Esophagus squamous epithelium (tissue), 5 donors: ENCODE measurements at regions not wholly inside any gene's neighbourhood (a gene's known extent, or its start where the extent isn't known, plus 50 kb on each side); places are given as distances from the start of the nearest gene placed in this dataset.
"Not testable (repeated sequence)": the region's sequence is repeated elsewhere in the genome, so short reads cannot be mapped to it uniquely, and the experiment has no call there.

ENCODE experiments used
- DNase-seq: peaks from one replicate; lab custom pipeline; 2025; lab: John Stamatoyannopoulos, UW
- H3K27ac ChIP-seq, 4 donors: fragments of 200-600 bp; sonication (generic); one replicate each; pipeline ENCODE4 v1.5.1; 2016 to 2019; ENCODE audit warnings: mild to moderate bottlenecking in 1 of 4
- H3K27me3 ChIP-seq, 4 donors: fragments of 200-600 bp; sonication (generic); 1 replicate in 3 of 4; 2 replicates in 1 of 4; pipeline versions ENCODE4 v1.5.1 to v1.6.0; 2017 to 2021; ENCODE audit warnings: antibody characterized with exemption in 1 of 4
- H3K36me3 ChIP-seq, 3 donors: fragments of 200-600 bp; sonication (generic); one replicate each; pipeline ENCODE4 v1.5.1; 2016 to 2019
- H3K4me1 ChIP-seq, 3 donors: fragments of 200-600 bp; sonication (generic); one replicate each; pipeline ENCODE4 v1.5.1; 2017 to 2019
- H3K4me3 ChIP-seq, 4 donors: fragments of 200-600 bp; sonication (generic); 1 replicate in 3 of 4; 2 replicates in 1 of 4; pipeline ENCODE4 v1.5.1; 2016 to 2019; ENCODE audit warnings: mild to moderate bottlenecking in 2 of 4, moderate library complexity in 1 of 4
- H3K9me3 ChIP-seq, 3 donors: fragments of 200-600 bp; sonication (generic); one replicate each; pipeline ENCODE4 v1.5.1; 2016 to 2019
- CTCF ChIP-seq, 6 experiments: fragments of 450-650 bp in 4 of 6; fragments of 200-600 bp in 2 of 6; sonication (generic) in 2 of 6; IDR thresholded peaks; one replicate each; pipeline ENCODE4 v1.5.1; 2016 to 2019; ENCODE audit warnings: antibody characterized with exemption in 6 of 6, mild to moderate bottlenecking in 4 of 6, moderate library complexity in 4 of 6
- POLR2A ChIP-seq, 4 donors: fragments of 450-650 bp; IDR thresholded peaks; one replicate each; pipeline ENCODE4 v1.6.1; 2017; ENCODE audit warnings: antibody characterized with exemption in 4 of 4, mild to moderate bottlenecking in 4 of 4, moderate library complexity in 3 of 4
- WGBS, 2 donors: methylation state at CpG; one replicate each; pipeline ENCODE4 v1.1.5; 2018; 5-methylcytosine and 5-hydroxymethylcytosine counted together
- intact Hi-C: fragments of 100-400 bp; cut with DNase I; formaldehyde crosslinking; loops from one replicate; pipeline ENCODE4 v1.15.0; 2022
- donor health status: DM: yes; HTN: yes; CAD: no.

- no peak overlapping the region for H3K4me3 ChIP-seq
- H3K9me3 ChIP-seq: peaks cover 0 to 7% (median 0%) of the 10 kb centered on the region in 3 donors
- intact Hi-C loops: no loop called here
- TF ChIP-seq POLR2A (IDR thresholded peaks at IDR 0.05): no peak
- no peak for TF ChIP-seq CTCF (IDR thresholded peaks at IDR 0.05)
- WGBS, 2 donors: 17 to 27% methylated on average over 1 of the region's 1 CpG
- H3K27me3 ChIP-seq: no peaks in the 10 kb centered on the region
- no peaks in the 10 kb centered on the region for H3K36me3 ChIP-seq
- no peak for DNase-seq
- no peaks in the 10 kb centered on the region for H3K4me1 ChIP-seq
- no peak overlapping the region for H3K27ac ChIP-seq
Measured at GRCh38 chr5:163917747-163918146, 412.3 kb downstream of the MAT2B start.

- H3K4me1 ChIP-seq, H3K36me3 ChIP-seq, intact Hi-C loops, H3K4me3 ChIP-seq, H3K27me3 ChIP-seq, H3K27ac ChIP-seq, H3K9me3 ChIP-seq, DNase-seq: not testable (repeated sequence)
- WGBS, 2 donors: 79 to 82% methylated on average over 1 of the region's 1 CpG
Measured at GRCh38 chr5:163934990-163935389, 429.6 kb downstream of the MAT2B start.

- no peak for TF ChIP-seq POLR2A (IDR thresholded peaks at IDR 0.05)
- TF ChIP-seq CTCF (IDR thresholded peaks at IDR 0.05): no peak
- Histone ChIP-seq H3K27me3 (no peaks in the 10 kb centered on the region), H3K9me3 (no peaks in the 10 kb centered on the region), H3K27ac (no peak overlapping the region), H3K4me1 (no peaks in the 10 kb centered on the region), H3K36me3 (no peaks in the 10 kb centered on the region), H3K4me3 (no peak overlapping the region)
- DNase-seq: no peak
- intact Hi-C loops: no loop called here
- 75 to 80% methylated on average over 1 of the region's 1 CpG for WGBS, 2 donors
Measured at GRCh38 chr5:163938595-163938994, 433.2 kb downstream of the MAT2B start.

- 61 to 65% methylated on average over 4 of the region's 4 CpGs for WGBS, 2 donors
- H3K4me3 ChIP-seq: no peak overlapping the region
- H3K9me3 ChIP-seq: no peaks in the 10 kb centered on the region
- no peaks in the 10 kb centered on the region for H3K27me3 ChIP-seq
- no peak for DNase-seq
- TF ChIP-seq POLR2A (IDR thresholded peaks at IDR 0.05): no peak
- intact Hi-C loops: no loop called here
- H3K4me1 ChIP-seq: no peaks in the 10 kb centered on the region
- H3K27ac ChIP-seq: no peak overlapping the region
- no peaks in the 10 kb centered on the region for H3K36me3 ChIP-seq
Measured at GRCh38 chr5:163941079-163941478, 435.7 kb downstream of the MAT2B start.

GRCh38 chr5:163943546-163943945 is 438.1 kb downstream of the MAT2B start:
- WGBS, 2 donors: 34 to 58% methylated on average over 1 of the region's 1 CpG
- no peak for DNase-seq
- H3K36me3 ChIP-seq: no peaks in the 10 kb centered on the region
- no peaks in the 10 kb centered on the region for H3K27me3 ChIP-seq
- H3K27ac ChIP-seq: no peak overlapping the region
- H3K4me1 ChIP-seq: no peaks in the 10 kb centered on the region
- no peaks in the 10 kb centered on the region for H3K9me3 ChIP-seq
- intact Hi-C loops: no loop called here
- no peak for TF ChIP-seq CTCF (IDR thresholded peaks at IDR 0.05)
- TF ChIP-seq POLR2A (IDR thresholded peaks at IDR 0.05): no peak
- H3K4me3 ChIP-seq: no peak overlapping the region

GRCh38 chr5:163944738-163945137 is 439.3 kb downstream of the MAT2B start:
- Histone ChIP-seq H3K9me3 (no peaks in the 10 kb centered on the region), H3K4me1 (no peaks in the 10 kb centered on the region), H3K27me3 (no peaks in the 10 kb centered on the region), H3K4me3 (no peak overlapping the region), H3K27ac (no peak overlapping the region), H3K36me3 (no peaks in the 10 kb centered on the region)
- no peak for TF ChIP-seq POLR2A (IDR thresholded peaks at IDR 0.05)
- intact Hi-C loops: no loop called here
- DNase-seq: no peak
